ENCODE measurements at regions not wholly inside any gene's neighbourhood (a gene's known extent, or its start where the extent isn't known, plus 50 kb on each side); places are given as distances from the start of the nearest gene placed in this dataset.

GRCh38 chr1:213656503-213656902 is 331.3 kb upstream of the PROX1 start:
- no peak for DNase-seq

GRCh38 chr1:213657013-213657412 is 330.8 kb upstream of the PROX1 start:
- no peak for DNase-seq

GRCh38 chr1:213657879-213658278 is 329.9 kb upstream of the PROX1 start:
- no peak for DNase-seq

- no peak for DNase-seq
Measured at GRCh38 chr1:213658457-213658856, 329.3 kb upstream of the PROX1 start.

- DNase-seq = no peak
Measured at GRCh38 chr1:213659580-213660547, 327.9 kb upstream of the PROX1 start.

- no peak for DNase-seq
Measured at GRCh38 chr1:213661302-213661701, 326.5 kb upstream of the PROX1 start.

GRCh38 chr1:213666113-213666512 is 321.7 kb upstream of the PROX1 start:
- no peak for DNase-seq

- DNase-seq = no peak
Measured at GRCh38 chr1:213666922-213667321, 320.9 kb upstream of the PROX1 start.

GRCh38 chr1:213669512-213669911 is 318.3 kb upstream of the PROX1 start:
- no peak for DNase-seq

GRCh38 chr1:213669964-213670691 is 317.6 kb upstream of the PROX1 start:
- no peak for DNase-seq

- no peak for DNase-seq
Measured at GRCh38 chr1:213670692-213671023, 317.1 kb upstream of the PROX1 start.

GRCh38 chr1:213675043-213675442 is 312.7 kb upstream of the PROX1 start:
- no peak for DNase-seq

- no peak for DNase-seq
Measured at GRCh38 chr1:213676736-213677135, 311.0 kb upstream of the PROX1 start.

- no peak for DNase-seq
Measured at GRCh38 chr1:213678348-213678747, 309.4 kb upstream of the PROX1 start.

- no peak for DNase-seq
Measured at GRCh38 chr1:213678753-213679152, 309.0 kb upstream of the PROX1 start.

GRCh38 chr1:213679153-213679552 is 308.6 kb upstream of the PROX1 start:
- DNase-seq = no peak

- DNase-seq = no peak
Measured at GRCh38 chr1:213680677-213681325, 307.0 kb upstream of the PROX1 start.

GRCh38 chr1:213681788-213682340 is 305.9 kb upstream of the PROX1 start:
- DNase-seq = no peak

- no peak for DNase-seq
Measured at GRCh38 chr1:213683529-213683928, 304.2 kb upstream of the PROX1 start.

GRCh38 chr1:213684454-213684853 is 303.3 kb upstream of the PROX1 start:
- no peak for DNase-seq

GRCh38 chr1:213685992-213686582 is 301.7 kb upstream of the PROX1 start:
- DNase-seq = no peak

GRCh38 chr1:213686983-213687382 is 300.8 kb upstream of the PROX1 start:
- DNase-seq = no peak

- DNase-seq = no peak
Measured at GRCh38 chr1:213687832-213688231, 299.9 kb upstream of the PROX1 start.
